ENCODE measurements at regions not wholly inside any gene's neighbourhood (a gene's known extent, or its start where the extent isn't known, plus 50 kb on each side); places are given as distances from the start of the nearest gene placed in this dataset.
"Not testable (repeated sequence)": the region's sequence is repeated elsewhere in the genome, so short reads cannot be mapped to it uniquely, and the experiment has no call there.

GRCh38 chr15:87566236-87566635, 690.3 kb downstream of the NTRK3 start:
- no peak overlapping the region for H3K27ac Mint-ChIP-seq
- ATAC-seq (replicated peaks) (no peak), DNase-seq (no peak)
- peaks cover 0 to 1% of the 10 kb centered on the region in 2 donors for H3K9me3 Mint-ChIP-seq
- H3K36me3 Mint-ChIP-seq (ENCODE audit: insufficient read depth), result no peaks in the 10 kb centered on the region
- H3K4me3 Mint-ChIP-seq, result no peak overlapping the region
- H3K4me1 Mint-ChIP-seq (ENCODE audit: low read depth in 2 of 2), result peaks cover 3 to 9% of the 10 kb centered on the region in 2 donors
- H3K27me3 Mint-ChIP-seq, result no peaks in the 10 kb centered on the region

- no peak for ATAC-seq (replicated peaks)
Observed at GRCh38 chr15:87564681-87565080, 691.9 kb downstream of the NTRK3 start.

GRCh38 chr15:87563869-87564268, 692.7 kb downstream of the NTRK3 start:
- Mint-ChIP-seq H3K27me3 (no peaks in the 10 kb centered on the region), H3K4me1 (ENCODE audit: low read depth in 2 of 2) (no peaks in the 10 kb centered on the region), H3K36me3 (ENCODE audit: insufficient read depth) (no peaks in the 10 kb centered on the region), H3K4me3 (no peak overlapping the region), H3K27ac (no peak overlapping the region), H3K9me3 (no peaks in the 10 kb centered on the region)
- DNase-seq, result no peak
- no peak for ATAC-seq (replicated peaks)

More at GRCh38 chr15:87564681-87565080, 691.9 kb downstream of the NTRK3 start:
- Mint-ChIP-seq H3K36me3 (ENCODE audit: insufficient read depth) (no peaks in the 10 kb centered on the region), H3K4me1 (ENCODE audit: low read depth in 2 of 2) (peaks cover 2 to 5% of the 10 kb centered on the region in 2 donors), H3K4me3 (no peak overlapping the region), H3K9me3 (peaks cover 0 to 1% of the 10 kb centered on the region in 2 donors), H3K27me3 (no peaks in the 10 kb centered on the region), H3K27ac (no peak overlapping the region)
- no peak for DNase-seq

GRCh38 chr15:87562203-87562602, 694.3 kb downstream of the NTRK3 start:
- H3K4me1 Mint-ChIP-seq (ENCODE audit: low read depth in 2 of 2), result no peaks in the 10 kb centered on the region
- H3K36me3 Mint-ChIP-seq (ENCODE audit: insufficient read depth), result no peaks in the 10 kb centered on the region
- no peaks in the 10 kb centered on the region for H3K9me3 Mint-ChIP-seq
- ATAC-seq (replicated peaks), result no peak
- peaks cover 6 to 7% of the 10 kb centered on the region in 2 donors for H3K27me3 Mint-ChIP-seq
- DNase-seq, result no peak
- no peak overlapping the region for H3K27ac Mint-ChIP-seq
- no peak overlapping the region for H3K4me3 Mint-ChIP-seq

GRCh38 chr15:87561641-87562040, 694.9 kb downstream of the NTRK3 start:
- H3K27ac Mint-ChIP-seq, result no peak overlapping the region
- DNase-seq, result no peak
- no peaks in the 10 kb centered on the region for H3K9me3 Mint-ChIP-seq
- no peak overlapping the region for H3K4me3 Mint-ChIP-seq
- H3K27me3 Mint-ChIP-seq, result peaks cover 6 to 7% of the 10 kb centered on the region in 2 donors
- H3K4me1 Mint-ChIP-seq (ENCODE audit: low read depth in 2 of 2), result no peaks in the 10 kb centered on the region
- no peak for ATAC-seq (replicated peaks)
- H3K36me3 Mint-ChIP-seq (ENCODE audit: insufficient read depth), result no peaks in the 10 kb centered on the region

- no peaks in the 10 kb centered on the region for H3K4me1 Mint-ChIP-seq (ENCODE audit: low read depth in 2 of 2)
- no peaks in the 10 kb centered on the region for H3K36me3 Mint-ChIP-seq (ENCODE audit: insufficient read depth)
- H3K27me3 Mint-ChIP-seq, result peaks cover 6 to 17% of the 10 kb centered on the region in 2 donors
- no peak overlapping the region for H3K4me3 Mint-ChIP-seq
- no peak for DNase-seq
- H3K27ac Mint-ChIP-seq, result no peak overlapping the region
- no peak for ATAC-seq (replicated peaks)
- H3K9me3 Mint-ChIP-seq, result peaks cover 0 to 12% of the 10 kb centered on the region in 2 donors
Observed at GRCh38 chr15:87557881-87558280, 698.7 kb downstream of the NTRK3 start.

- no peaks in the 10 kb centered on the region for H3K36me3 Mint-ChIP-seq (ENCODE audit: insufficient read depth)
- no peak overlapping the region for H3K27ac Mint-ChIP-seq
- ATAC-seq (replicated peaks), result no peak
- H3K9me3 Mint-ChIP-seq, result peaks cover 0 to 12% of the 10 kb centered on the region in 2 donors
- H3K4me3 Mint-ChIP-seq, result no peak overlapping the region
- H3K4me1 Mint-ChIP-seq (ENCODE audit: low read depth in 2 of 2), result no peaks in the 10 kb centered on the region
- peaks cover 6 to 17% of the 10 kb centered on the region in 2 donors for H3K27me3 Mint-ChIP-seq
- no peak for DNase-seq
Observed at GRCh38 chr15:87556886-87557285, 699.7 kb downstream of the NTRK3 start.

GRCh38 chr15:87549860-87550259, 706.7 kb downstream of the NTRK3 start:
- Mint-ChIP-seq H3K36me3 (ENCODE audit: insufficient read depth) (no peaks in the 10 kb centered on the region), H3K4me3 (no peak overlapping the region), H3K27ac (no peak overlapping the region), H3K9me3 (peaks cover 0 to 12% of the 10 kb centered on the region in 2 donors), H3K27me3 (peaks cover 0 to 20% of the 10 kb centered on the region in 2 donors), H3K4me1 (ENCODE audit: low read depth in 2 of 2) (no peaks in the 10 kb centered on the region)
- ATAC-seq (replicated peaks), result no peak
- DNase-seq, result no peak

GRCh38 chr15:87549296-87549695, 707.2 kb downstream of the NTRK3 start:
- no peak overlapping the region for H3K27ac Mint-ChIP-seq
- ATAC-seq (replicated peaks), result no peak
- no peaks in the 10 kb centered on the region for H3K36me3 Mint-ChIP-seq (ENCODE audit: insufficient read depth)

GRCh38 chr15:87548590-87548989, 707.9 kb downstream of the NTRK3 start:
- peaks cover 0 to 16% of the 10 kb centered on the region in 2 donors for H3K27me3 Mint-ChIP-seq
- H3K4me1 Mint-ChIP-seq (ENCODE audit: low read depth in 2 of 2); H3K27ac Mint-ChIP-seq; DNase-seq; H3K4me3 Mint-ChIP-seq; H3K9me3 Mint-ChIP-seq; H3K36me3 Mint-ChIP-seq (ENCODE audit: insufficient read depth); ATAC-seq (replicated peaks): not testable (repeated sequence)

More at GRCh38 chr15:87549296-87549695, 707.2 kb downstream of the NTRK3 start:
- peaks cover 0 to 11% of the 10 kb centered on the region in 2 donors for H3K9me3 Mint-ChIP-seq
- H3K27me3 Mint-ChIP-seq, result peaks cover 0 to 20% of the 10 kb centered on the region in 2 donors
- no peak overlapping the region for H3K4me3 Mint-ChIP-seq
- no peak for DNase-seq
- no peaks in the 10 kb centered on the region for H3K4me1 Mint-ChIP-seq (ENCODE audit: low read depth in 2 of 2)

GRCh38 chr15:87547470-87548181, 708.9 kb downstream of the NTRK3 start:
- Mint-ChIP-seq H3K27me3 (peaks cover 0 to 10% of the 10 kb centered on the region in 2 donors), H3K27ac (no peak overlapping the region)

GRCh38 chr15:87538327-87538834, 718.2 kb downstream of the NTRK3 start:
- Mint-ChIP-seq H3K9me3 (peaks cover 0 to 1% of the 10 kb centered on the region in 2 donors), H3K36me3 (ENCODE audit: insufficient read depth) (no peaks in the 10 kb centered on the region), H3K27me3 (peaks cover 0 to 5% of the 10 kb centered on the region in 2 donors), H3K4me3 (no peak overlapping the region), H3K4me1 (ENCODE audit: low read depth in 2 of 2) (no peaks in the 10 kb centered on the region), H3K27ac (no peak overlapping the region)
- ATAC-seq (replicated peaks) (no peak), DNase-seq (no peak)

More at GRCh38 chr15:87547470-87548181, 708.9 kb downstream of the NTRK3 start:
- H3K36me3 Mint-ChIP-seq (ENCODE audit: insufficient read depth), result no peaks in the 10 kb centered on the region
- no peak for ATAC-seq (replicated peaks)
- no peak overlapping the region for H3K4me3 Mint-ChIP-seq
- no peak for DNase-seq
- H3K4me1 Mint-ChIP-seq (ENCODE audit: low read depth in 2 of 2), result no peaks in the 10 kb centered on the region
- H3K9me3 Mint-ChIP-seq, result no peaks in the 10 kb centered on the region

- DNase-seq (no peak), ATAC-seq (replicated peaks) (no peak)
- Mint-ChIP-seq H3K4me1 (ENCODE audit: low read depth in 2 of 2) (no peaks in the 10 kb centered on the region), H3K4me3 (no peak overlapping the region), H3K9me3 (peaks cover 0 to 3% of the 10 kb centered on the region in 2 donors), H3K27me3 (peaks cover 0 to 5% of the 10 kb centered on the region in 2 donors), H3K27ac (no peak overlapping the region), H3K36me3 (ENCODE audit: insufficient read depth) (no peaks in the 10 kb centered on the region)
Observed at GRCh38 chr15:87537295-87537694, 719.2 kb downstream of the NTRK3 start.

- H3K4me1 Mint-ChIP-seq (ENCODE audit: low read depth in 2 of 2); ATAC-seq (replicated peaks); H3K9me3 Mint-ChIP-seq; DNase-seq; H3K27ac Mint-ChIP-seq; H3K36me3 Mint-ChIP-seq (ENCODE audit: insufficient read depth); H3K27me3 Mint-ChIP-seq; H3K4me3 Mint-ChIP-seq: not testable (repeated sequence)
Observed at GRCh38 chr15:87533637-87534036, 722.9 kb downstream of the NTRK3 start.

Measured in effector memory CD8-positive, alpha-beta T cell (primary cell).